ENCODE measurements at regions not wholly inside any gene's neighbourhood (a gene's known extent, or its start where the extent isn't known, plus 50 kb on each side); places are given as distances from the start of the nearest gene placed in this dataset.

GRCh38 chr4:162406637-162407365 is 243.0 kb upstream of the FSTL5 start:
- DNase-seq = peak in 1 of 10 donors; percentile 47
- intact Hi-C loops (cut with DNase I) = no loop called here

- intact Hi-C loops (cut with DNase I) = no loop called here
- DNase-seq = no peak
Measured at GRCh38 chr4:162403932-162404331, 240.1 kb upstream of the FSTL5 start.

GRCh38 chr4:162403419-162403818 is 239.6 kb upstream of the FSTL5 start:
- intact Hi-C loops (cut with DNase I) = no loop called here
- no peak for DNase-seq

GRCh38 chr4:162401021-162401420 is 237.2 kb upstream of the FSTL5 start:
- DNase-seq = no peak
- intact Hi-C loops (cut with DNase I) = no loop called here

- no peak for DNase-seq
- intact Hi-C loops (cut with DNase I) = no loop called here
Measured at GRCh38 chr4:162392946-162393345, 229.1 kb upstream of the FSTL5 start.

- intact Hi-C loops (cut with DNase I) = no loop called here
- DNase-seq = no peak
Measured at GRCh38 chr4:162366146-162366545, 202.3 kb upstream of the FSTL5 start.

GRCh38 chr4:162364651-162365050 is 200.9 kb upstream of the FSTL5 start:
- intact Hi-C loops (cut with DNase I) = no loop called here
- no peak for DNase-seq

GRCh38 chr4:162360369-162361149 is 196.8 kb upstream of the FSTL5 start:
- DNase-seq = no peak
- intact Hi-C loops (cut with DNase I) = no loop called here

GRCh38 chr4:162356181-162356580 is 192.4 kb upstream of the FSTL5 start:
- DNase-seq = no peak
- intact Hi-C loops (cut with DNase I) = no loop called here

GRCh38 chr4:162352580-162353107 is 188.8 kb upstream of the FSTL5 start:
- intact Hi-C loops (cut with DNase I) = no loop called here
- DNase-seq = no peak

- intact Hi-C loops (cut with DNase I) = no loop called here
Measured at GRCh38 chr4:162350331-162350730, 186.5 kb upstream of the FSTL5 start.

GRCh38 chr4:162349395-162349794 is 185.6 kb upstream of the FSTL5 start:
- intact Hi-C loops (cut with DNase I) = no loop called here
- DNase-seq = no peak

More at GRCh38 chr4:162350331-162350730, 186.5 kb upstream of the FSTL5 start:
- no peak for DNase-seq

- peak in 5 of 10 donors; percentile 8 to 86 (median 15) for DNase-seq
- intact Hi-C loops (cut with DNase I) = no loop called here
Measured at GRCh38 chr4:162347842-162348213, 184.0 kb upstream of the FSTL5 start.

- DNase-seq = no peak
- intact Hi-C loops (cut with DNase I) = no loop called here
Measured at GRCh38 chr4:162347156-162347841, 183.5 kb upstream of the FSTL5 start.

- intact Hi-C loops (cut with DNase I) = no loop called here
- DNase-seq = no peak
Measured at GRCh38 chr4:162343967-162344366, 180.2 kb upstream of the FSTL5 start.

- intact Hi-C loops (cut with DNase I) = no loop called here
- DNase-seq = no peak
Measured at GRCh38 chr4:162341533-162341932, 177.7 kb upstream of the FSTL5 start.

- intact Hi-C loops (cut with DNase I) = no loop called here
- DNase-seq = no peak
Measured at GRCh38 chr4:162323919-162324318, 160.1 kb upstream of the FSTL5 start.

GRCh38 chr4:162322054-162322453 is 158.3 kb upstream of the FSTL5 start:
- DNase-seq = peak in 4 of 10 donors; percentile 20 to 81 (median 50)

GRCh38 chr4:162285753-162286152 is 122.0 kb upstream of the FSTL5 start:
- intact Hi-C loops (cut with DNase I) = no loop called here
- DNase-seq = peak in 2 of 10 donors; percentile 17 to 24

More at GRCh38 chr4:162322054-162322453, 158.3 kb upstream of the FSTL5 start:
- intact Hi-C loops (cut with DNase I) = no loop called here

- intact Hi-C loops (cut with DNase I) = no loop called here
- DNase-seq = no peak
Measured at GRCh38 chr4:162282684-162283083, 118.9 kb upstream of the FSTL5 start.

- intact Hi-C loops (cut with DNase I) = no loop called here
- DNase-seq = peak in 1 of 10 donors; percentile 16
Measured at GRCh38 chr4:162274354-162274753, 110.6 kb upstream of the FSTL5 start.
